BJ (cell line): ENCODE measurements at regions not wholly inside any gene's neighbourhood (a gene's known extent, or its start where the extent isn't known, plus 50 kb on each side); places are given as distances from the start of the nearest gene placed in this dataset.
A peak's percentile ranks its signal among the peaks of the same experiment; 100 is the strongest.

Experiments
- CTCF ChIA-PET: fragments of 350-600 bp; formaldehyde crosslinking; extraction: SDS; loops from one replicate; lab custom pipeline; 2021; ENCODE audit warnings: antibody characterized with exemption, inconsistent platforms; lab: Yijun Ruan, JAX
- POLR2A ChIA-PET: fragments of 300-600 bp; sonication (Branson Sonifier 250); formaldehyde crosslinking; extraction: SDS; loops from one replicate; lab custom pipeline; 2021; ENCODE audit warnings: antibody characterized with exemption; lab: Charles Lee
- DNase-seq: peaks from one replicate; pipeline ENCODE4 v3.0.0-alpha.2; 2011; ENCODE audit warnings: low read depth
- H3K27me3 ChIP-seq: 2 replicates; pipeline ENCODE4 v1.6.0; 2011; ENCODE audit warnings: low read length; ENCODE audit not compliant: control insufficient read depth, insufficient read depth
- H3K36me3 ChIP-seq: 2 replicates; pipeline ENCODE4 v1.5.1; 2011; ENCODE audit warnings: low read length; ENCODE audit not compliant: control insufficient read depth, insufficient read depth
- H3K4me3 ChIP-seq: 2 replicates; pipeline ENCODE4 v1.5.1; 2011; ENCODE audit warnings: low read depth, mild to moderate bottlenecking, control low read depth, low read length
- CTCF ChIP-seq: IDR thresholded peaks from 2 replicates; pipeline ENCODE4 v1.5.1; 2011; ENCODE audit warnings: low read depth, mild to moderate bottlenecking, control low read depth, inconsistent platforms, low read length, moderate library complexity; ENCODE audit not compliant: insufficient read depth

GRCh38 chr9:28034242-28034641 lies 461.0 kb upstream of the C9orf72 start:
- Histone ChIP-seq H3K27me3 (no peaks in the 10 kb centered on the region), H3K4me3 (no peak overlapping the region), H3K36me3 (no peaks in the 10 kb centered on the region)
- CTCF ChIA-PET: interaction anchor here (0.6 to 0.8 kb wide), 2 partner anchors 10 to 44 kb away, joined by 3 read pairs; no protein-coding TSS in a partner anchor
- POLR2A ChIA-PET: no interaction called here
- no peak for TF ChIP-seq CTCF
- DNase-seq: no peak

- POLR2A ChIA-PET: no interaction called here
- CTCF ChIA-PET: interaction anchor here (1.2 kb wide), 1 partner anchor 13 kb away, joined by 4 read pairs; no protein-coding TSS in a partner anchor
- Histone ChIP-seq H3K36me3 (no peaks in the 10 kb centered on the region), H3K27me3 (no peaks in the 10 kb centered on the region), H3K4me3 (no peak overlapping the region)
- no peak for TF ChIP-seq CTCF
- DNase-seq: no peak
These were observed 464.7 kb upstream of the C9orf72 start for GRCh38 chr9:28037968-28038367.

- no peak for DNase-seq
- CTCF ChIA-PET: no interaction called here
- Histone ChIP-seq H3K4me3 (no peak overlapping the region), H3K27me3 (no peaks in the 10 kb centered on the region), H3K36me3 (no peaks in the 10 kb centered on the region)
- no peak for TF ChIP-seq CTCF
- POLR2A ChIA-PET: no interaction called here
These were observed 471.8 kb upstream of the C9orf72 start for GRCh38 chr9:28045051-28045450.

- DNase-seq: peak; percentile 22
- no peak overlapping the region for H3K4me3 ChIP-seq
- ChIA-PET POLR2A (no interaction called here), CTCF (no interaction called here)
- H3K36me3 ChIP-seq: no peaks in the 10 kb centered on the region
- no peak for TF ChIP-seq CTCF
- no peaks in the 10 kb centered on the region for H3K27me3 ChIP-seq
These were observed 476.8 kb upstream of the C9orf72 start for GRCh38 chr9:28050046-28050445.

GRCh38 chr9:28050941-28051340 lies 477.7 kb upstream of the C9orf72 start:
- Histone ChIP-seq H3K36me3 (no peaks in the 10 kb centered on the region), H3K4me3 (no peak overlapping the region), H3K27me3 (no peaks in the 10 kb centered on the region)
- ChIA-PET CTCF (interaction anchor here (0.8 to 1.0 kb wide), 2 partner anchors 13 to 22 kb away, joined by 4 to 5 read pairs; no protein-coding TSS in a partner anchor), POLR2A (no interaction called here)
- no peak for TF ChIP-seq CTCF
- no peak for DNase-seq
